GM12878 (cell line): ENCODE measurements at regions not wholly inside any gene's neighbourhood (a gene's known extent, or its start where the extent isn't known, plus 50 kb on each side); places are given as distances from the start of the nearest gene placed in this dataset.

Experiments
- ATAC-seq: fragments of 200-7000 bp; cut with Tn5 transposase; 3 replicates; pipeline ENCODE4 v1.9.1; 2020; ENCODE audit warnings: mild to moderate bottlenecking, moderate library complexity
- BruUV-seq: library from RNA; stranded (reverse); fragments of 400-500 nt; replicated peaks from 2 replicates; lab custom pipeline; 2021; lab: Mats Ljungman, UMichigan
- CTCF ChIA-PET: fragments of 300-600 bp; sonication (Branson Sonifier 250); formaldehyde crosslinking; extraction: SDS; loops from one replicate; lab custom pipeline; 2021; ENCODE audit warnings: inconsistent platforms; lab: Yijun Ruan, JAX
- POLR2A ChIA-PET: fragments of 350-600 bp; formaldehyde crosslinking; extraction: SDS; loops from one replicate; lab custom pipeline; 2021; ENCODE audit warnings: inconsistent platforms; lab: Charles Lee
- RAD21 ChIA-PET: fragments of 300-600 bp; sonication (Branson Sonifier 250); formaldehyde crosslinking; loops from one replicate; lab custom pipeline; 2023; ENCODE audit warnings: antibody characterized with exemption; ENCODE audit not compliant: unreplicated experiment; lab: Charles Lee
- SMC1A ChIA-PET: fragments of 300-600 bp; sonication (Branson Sonifier 250); formaldehyde crosslinking; loops from one replicate; lab custom pipeline; 2023; ENCODE audit not compliant: unreplicated experiment, uncharacterized antibody; lab: Charles Lee
- DNase-seq: peaks from one replicate; pipeline ENCODE4 v3.0.0-alpha.2; 2011; ENCODE audit warnings: low read depth, low spot score
- FAIRE-seq: peaks from 3 replicates; lab custom pipeline; 2011; peaks lifted over from hg19 to GRCh38; lab: Jason Lieb, UNC
- H2AFZ ChIP-seq: 2 replicates; pipeline ENCODE4 v1.6.0; 2011; ENCODE audit warnings: low read depth, low read length, control low read depth; ENCODE audit not compliant: control insufficient read depth
- H3K27ac ChIP-seq: 2 replicates; pipeline ENCODE4 v1.5.1; 2011; ENCODE audit warnings: control low read depth; ENCODE audit not compliant: control insufficient read depth, insufficient read depth
- H3K27me3 ChIP-seq, 2 experiments: replicated peaks in 1 of 2; 2 replicates each; pipeline versions ENCODE4 v1.6.0 to v1.6.1; 2011; ENCODE audit warnings: low read length in 1 of 2; ENCODE audit not compliant: control insufficient read depth in 2 of 2, insufficient read depth in 2 of 2
- H3K36me3 ChIP-seq, 2 experiments: 2 replicates each; pipeline ENCODE4 v1.5.1; 2011; ENCODE audit warnings: low read length in 1 of 2; ENCODE audit not compliant: control insufficient read depth in 2 of 2, insufficient read depth in 2 of 2
- H3K4me1 ChIP-seq: 2 replicates; pipeline ENCODE4 v1.6.1; 2011; ENCODE audit warnings: mild to moderate bottlenecking, low read length, moderate library complexity, mixed read lengths; ENCODE audit not compliant: control insufficient read depth, insufficient read depth
- H3K4me2 ChIP-seq: 2 replicates; pipeline ENCODE4 v1.6.0; 2011; ENCODE audit warnings: control low read depth; ENCODE audit not compliant: control insufficient read depth, insufficient read depth
- H3K4me3 ChIP-seq: fragments of 200-600 bp; sonication (generic); 2 replicates; pipeline ENCODE4 v1.5.1; 2016
- H3K79me2 ChIP-seq: 2 replicates; pipeline ENCODE4 v1.6.0; 2011; ENCODE audit warnings: low read length; ENCODE audit not compliant: control insufficient read depth, insufficient read depth
- H3K9ac ChIP-seq: 2 replicates; pipeline ENCODE4 v1.8.0; 2011; ENCODE audit warnings: low read length, control low read depth, mixed read lengths; ENCODE audit not compliant: control insufficient read depth, insufficient read depth
- H3K9me3 ChIP-seq: replicated peaks from 3 replicates; pipeline ENCODE4 v1.5.1; 2011; ENCODE audit warnings: mild to moderate bottlenecking, low read length; ENCODE audit not compliant: control insufficient read depth, insufficient read depth
- H4K20me1 ChIP-seq: 2 replicates; pipeline ENCODE4 v1.6.0; 2011; ENCODE audit not compliant: control insufficient read depth, insufficient read depth
- ATF7 ChIP-seq: fragments of 450-650 bp; IDR thresholded peaks from 2 replicates; pipeline ENCODE4 v1.6.1; 2016; ENCODE audit warnings: low read depth, mild to moderate bottlenecking
- MYB ChIP-seq: fragments of 150-350 bp; IDR thresholded peaks from 2 replicates; pipeline ENCODE4 v1.6.1; 2014; ENCODE audit warnings: mild to moderate bottlenecking, low read depth, low read length, borderline replicate concordance
- PKNOX1 ChIP-seq: fragments of 450-650 bp; IDR thresholded peaks from 2 replicates; pipeline ENCODE4 v1.6.1; 2016; ENCODE audit warnings: mild to moderate bottlenecking
- REST ChIP-seq: IDR thresholded peaks from 2 replicates; pipeline ENCODE4 v1.6.1; 2012; ENCODE audit warnings: mild to moderate bottlenecking, low read depth, low read length
- SMAD5 ChIP-seq: IDR thresholded peaks from 2 replicates; pipeline ENCODE4 v1.6.1; 2016; ENCODE audit warnings: antibody characterized with exemption, low read depth
- SUPT20H ChIP-seq: IDR thresholded peaks from 2 replicates; pipeline ENCODE4 v1.6.1; 2011; ENCODE audit warnings: low read depth, mild to moderate bottlenecking, low read length, moderate library complexity, borderline replicate concordance; ENCODE audit not compliant: control insufficient read depth
- WGBS: methylation state at CpG from one replicate; pipeline ENCODE4 v1.1.6; 2016; ENCODE audit warnings: low lambda C conversion rate; ENCODE audit not compliant: insufficient replicate concordance, insufficient coverage; ENCODE audit errors: missing lambda C conversion rate; 5-methylcytosine and 5-hydroxymethylcytosine counted together
- in situ Hi-C: fragments of 300-500 bp; cut with MboI; formaldehyde crosslinking; loops from 9 replicates; pipeline ENCODE4 v1.14.3; 2018; ENCODE audit warnings: mixed read lengths
- intact Hi-C: fragments of 100-400 bp; cut with micrococcal nuclease; formaldehyde crosslinking; loops from one replicate; pipeline ENCODE4 v1.14.2; 2022; ENCODE audit not compliant: unreplicated experiment

- in situ Hi-C loops (no loop called here), intact Hi-C loops (no loop called here)
- CTCF ChIA-PET, result no interaction called here
- BruUV-seq, result no TSS peak
- Histone ChIP-seq H3K79me2 (no peaks in the 10 kb centered on the region), H3K36me3 (no peaks in the 10 kb centered on the region), H4K20me1 (no peaks in the 10 kb centered on the region), H3K27me3 (no peaks in the 10 kb centered on the region), H3K27ac (no peak overlapping the region), H3K9ac (no peak overlapping the region), H3K4me3 (no peak overlapping the region), H3K9me3 (no peaks in the 10 kb centered on the region), H2AFZ (no peak overlapping the region), H3K4me2 (no peak overlapping the region), H3K4me1 (no peaks in the 10 kb centered on the region)
- POLR2A ChIA-PET, result no interaction called here
- FAIRE-seq (no peak), DNase-seq (no peak), ATAC-seq (no peak)
- WGBS, result 0% methylated on average over 1 of the region's 1 CpG
- TF ChIP-seq MYB, result no peak
- no peak for TF ChIP-seq SMAD5
- no peak for TF ChIP-seq REST
- no peak for TF ChIP-seq ATF7
- TF ChIP-seq PKNOX1, result no peak
- no peak for TF ChIP-seq SUPT20H
- SMC1A ChIA-PET, result no interaction called here
- RAD21 ChIA-PET, result no interaction called here
Observed at GRCh38 chr4:177119021-177119471, 190.6 kb upstream of the NEIL3 start.
